NCI-H2029 (cell line): ENCODE measurements at regions not wholly inside any gene's neighbourhood (a gene's known extent, or its start where the extent isn't known, plus 50 kb on each side); places are given as distances from the start of the nearest gene placed in this dataset.
"Not testable (repeated sequence)": the region's sequence is repeated elsewhere in the genome, so short reads cannot be mapped to it uniquely, and the experiment has no call there.

ENCODE experiments used
- DNase-seq: peaks from one replicate; lab custom pipeline; 2025; lab: John Stamatoyannopoulos, UW

DNA sequence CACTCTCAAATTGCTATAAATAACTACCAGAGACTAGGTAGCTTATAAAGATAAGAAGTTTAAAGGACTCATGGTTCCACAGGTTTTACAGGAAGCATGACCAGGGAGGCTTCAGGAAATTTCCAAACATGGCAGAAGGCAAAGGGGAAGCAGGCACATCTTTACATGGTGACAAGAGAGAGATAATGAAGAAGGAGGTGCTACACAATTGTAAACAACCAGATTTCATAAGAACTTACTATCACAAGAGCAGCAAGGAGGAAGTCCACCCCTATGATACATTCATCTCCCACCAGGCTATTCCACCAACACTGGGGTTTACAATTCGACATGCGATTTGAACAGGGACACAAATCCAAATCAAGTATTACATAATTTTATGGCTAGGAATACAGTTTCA, 257.7 kb downstream of the BTG1 start:
- DNase-seq = no peak

GRCh38 chr12:91885851-91886731, 259.6 kb downstream of the BTG1 start:
- no peak for DNase-seq

DNA sequence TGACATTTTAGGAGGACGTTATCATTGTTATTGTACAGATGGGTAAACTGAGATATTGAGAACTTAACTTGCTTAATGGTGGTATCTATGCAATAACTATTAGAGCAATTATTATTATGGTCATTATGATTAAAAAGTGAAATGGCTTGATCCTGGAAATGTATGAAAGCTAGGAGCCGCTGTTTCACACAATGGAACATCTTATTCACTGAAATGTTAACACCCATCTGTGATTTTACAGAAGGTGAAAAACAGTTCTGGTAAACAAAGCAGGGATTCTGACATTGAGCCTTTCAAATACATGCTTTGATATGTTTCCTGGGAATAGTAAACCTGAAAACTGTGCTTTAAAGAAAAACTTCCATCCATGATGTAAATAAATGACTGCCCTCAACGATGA, 261.4 kb downstream of the BTG1 start:
- no peak for DNase-seq

GRCh38 chr12:91883811-91884210, 261.8 kb downstream of the BTG1 start:
- DNase-seq = no peak

GRCh38 chr12:91882910-91883309, 262.7 kb downstream of the BTG1 start:
- DNase-seq = no peak

DNA sequence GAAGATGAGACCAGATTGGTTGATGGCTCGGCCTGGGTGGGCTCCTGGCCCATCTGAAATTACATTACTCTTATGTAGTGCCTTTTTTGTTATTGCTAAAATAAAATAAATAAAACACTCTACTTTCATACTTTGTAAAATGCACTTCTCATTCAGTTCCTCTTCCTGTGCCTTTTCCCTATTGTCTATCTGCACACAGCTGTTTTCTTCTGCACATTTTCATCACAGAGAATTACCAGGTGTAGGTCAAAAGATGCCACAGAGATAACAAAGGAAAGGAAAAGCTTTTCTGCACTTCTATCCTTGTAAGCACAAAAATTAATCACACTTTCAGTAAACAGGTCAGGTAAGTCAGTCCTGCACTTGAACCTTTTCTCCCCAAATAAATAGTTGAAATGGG, 265.1 kb downstream of the BTG1 start:
- no peak for DNase-seq

- no peak for DNase-seq
Measured at GRCh38 chr12:91877456-91878235, 268.0 kb downstream of the BTG1 start.

DNA sequence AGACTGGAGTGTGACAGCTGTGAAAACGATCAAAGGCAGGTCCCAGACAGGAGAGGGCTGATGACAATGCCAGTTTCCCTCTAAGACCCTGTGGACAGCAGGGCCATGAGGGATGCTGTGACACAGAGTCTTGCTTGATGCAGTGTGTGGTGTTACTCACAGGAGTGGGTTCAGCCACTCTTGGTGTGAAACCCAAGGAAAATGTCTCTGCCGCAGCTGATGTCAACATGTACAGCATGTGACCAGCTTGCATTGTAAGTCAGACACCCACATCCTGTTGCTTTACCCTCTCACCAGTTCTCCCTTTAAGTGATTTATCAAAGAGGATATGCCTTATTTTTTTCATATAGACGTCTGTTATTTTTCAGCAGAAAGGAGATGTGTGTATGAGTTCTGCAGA, 268.6 kb downstream of the BTG1 start:
- peak; percentile 27 for DNase-seq

DNA sequence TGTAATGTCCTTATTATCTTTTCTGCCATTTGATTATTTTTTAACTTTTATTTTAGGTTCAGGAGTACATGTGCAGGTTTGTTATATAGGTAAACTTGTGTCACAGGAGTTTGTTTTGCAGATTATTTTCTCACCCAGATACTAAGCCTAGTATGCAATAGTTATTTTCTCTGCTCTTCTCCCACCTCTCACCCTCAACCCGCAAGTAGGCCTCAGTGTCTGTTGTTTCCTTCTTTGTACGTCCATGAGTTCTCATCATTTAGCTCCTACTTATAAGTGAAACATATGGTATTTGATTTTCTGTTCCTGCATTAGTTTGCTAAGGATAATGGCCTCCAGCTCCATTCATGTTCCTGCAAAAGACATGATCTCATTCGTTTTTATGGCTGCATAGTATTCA, 270.0 kb downstream of the BTG1 start:
- not testable (repeated sequence) for DNase-seq

GRCh38 chr12:91874086-91874865, 271.4 kb downstream of the BTG1 start:
- DNase-seq = no peak

DNA sequence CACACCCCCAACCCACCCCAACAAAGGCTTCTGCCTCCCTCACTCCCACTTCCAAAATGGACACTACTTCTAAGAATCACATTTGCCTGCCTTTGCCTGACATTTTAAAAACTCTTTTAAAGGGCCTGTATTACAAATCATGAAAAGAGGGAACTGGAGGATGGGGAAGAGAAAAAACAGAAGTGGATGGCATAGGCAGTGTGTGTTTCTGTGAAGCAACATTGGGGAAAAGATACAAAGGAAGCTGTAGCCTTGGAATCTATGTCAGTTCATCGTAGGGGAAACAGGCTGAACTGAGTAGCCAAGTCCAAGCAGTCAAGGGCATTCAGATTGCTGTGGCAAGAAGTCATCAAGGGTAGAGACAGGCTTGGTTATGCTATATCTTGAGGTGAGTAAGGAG, 273.9 kb downstream of the BTG1 start:
- no peak for DNase-seq

GRCh38 chr12:91870872-91871707, 274.6 kb downstream of the BTG1 start:
- peak; percentile 56 for DNase-seq

- DNase-seq = no peak
Measured at GRCh38 chr12:91868054-91868453, 277.6 kb downstream of the BTG1 start.

- peak; percentile 77 for DNase-seq
Measured at GRCh38 chr12:91866566-91866965, 279.1 kb downstream of the BTG1 start.

DNA sequence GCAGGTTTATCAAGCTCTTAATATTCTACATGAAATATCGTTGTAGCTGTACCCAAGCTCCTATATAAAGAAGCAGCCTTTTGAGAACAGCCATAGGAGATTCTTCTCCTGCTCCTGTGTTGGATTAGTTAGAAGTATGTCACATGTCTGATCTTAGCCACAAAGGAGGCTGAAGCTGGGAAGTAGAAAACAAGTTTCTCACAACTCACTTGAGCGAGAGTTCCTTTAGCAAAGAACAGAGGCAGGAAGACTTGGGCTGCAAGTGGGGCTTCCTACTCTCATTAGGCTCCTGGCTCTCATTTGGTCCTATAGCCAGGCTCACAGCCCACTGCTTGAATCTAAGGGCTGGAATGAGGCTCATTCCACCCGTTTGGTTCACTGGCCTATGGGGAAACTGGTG, 281.9 kb downstream of the BTG1 start:
- no peak for DNase-seq

GRCh38 chr12:91861554-91861953, 284.1 kb downstream of the BTG1 start:
- DNase-seq = no peak

DNA sequence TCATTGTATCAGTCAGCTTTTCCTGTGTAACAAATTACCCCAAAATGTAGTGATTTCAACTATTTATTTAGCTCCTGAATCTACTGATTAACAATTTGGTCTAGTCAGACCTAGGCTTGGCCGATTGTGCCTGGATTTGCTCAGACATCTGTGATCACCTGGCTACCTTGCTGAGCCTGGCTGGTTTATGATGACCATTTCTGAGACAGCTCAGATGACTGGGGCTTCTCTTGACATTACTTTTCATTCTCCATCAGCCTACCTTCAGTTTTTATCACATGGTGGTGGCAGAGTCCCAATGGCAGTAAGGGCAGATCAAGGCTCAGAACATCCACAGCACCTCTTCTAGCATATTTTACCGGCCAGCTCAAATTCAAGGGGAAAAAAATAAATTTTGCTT, 286.3 kb downstream of the BTG1 start:
- no peak for DNase-seq

DNA sequence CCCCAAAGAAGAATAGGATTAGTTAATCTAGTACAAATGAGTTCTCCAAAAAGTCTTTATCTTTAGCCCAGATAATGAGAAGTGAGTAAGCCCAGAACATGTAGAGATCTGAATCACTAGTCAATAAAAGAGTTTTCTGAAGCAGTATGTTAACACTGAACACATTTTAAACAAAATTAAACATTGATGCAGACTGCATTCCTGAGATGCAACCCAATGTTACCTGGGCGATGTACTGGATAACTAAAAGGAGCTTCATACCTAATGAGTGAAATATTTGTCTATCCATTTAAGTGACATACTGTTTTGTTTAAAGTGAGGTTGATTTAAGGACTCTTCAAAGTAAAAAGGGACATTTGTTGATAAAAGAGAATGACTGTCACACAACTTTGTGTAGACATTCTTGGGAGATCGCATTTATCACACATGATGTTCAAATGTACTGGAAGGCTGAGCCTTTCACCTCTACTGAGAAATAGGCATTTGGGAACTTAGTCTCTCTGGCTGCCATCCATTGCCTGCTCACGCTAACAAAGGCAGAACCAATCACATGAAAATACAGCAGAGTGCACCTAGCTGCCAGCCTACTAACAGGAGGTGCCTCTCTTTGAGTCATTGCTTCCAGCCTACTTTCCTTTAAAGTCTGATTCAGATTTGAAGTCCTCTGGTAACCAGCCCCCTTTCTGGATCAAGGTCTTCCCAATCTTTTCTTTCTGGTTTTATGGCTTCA, 287.7 kb downstream of the BTG1 start:
- no peak for DNase-seq

- no peak for DNase-seq
Measured at GRCh38 chr12:91854725-91855124, 290.9 kb downstream of the BTG1 start.

DNA sequence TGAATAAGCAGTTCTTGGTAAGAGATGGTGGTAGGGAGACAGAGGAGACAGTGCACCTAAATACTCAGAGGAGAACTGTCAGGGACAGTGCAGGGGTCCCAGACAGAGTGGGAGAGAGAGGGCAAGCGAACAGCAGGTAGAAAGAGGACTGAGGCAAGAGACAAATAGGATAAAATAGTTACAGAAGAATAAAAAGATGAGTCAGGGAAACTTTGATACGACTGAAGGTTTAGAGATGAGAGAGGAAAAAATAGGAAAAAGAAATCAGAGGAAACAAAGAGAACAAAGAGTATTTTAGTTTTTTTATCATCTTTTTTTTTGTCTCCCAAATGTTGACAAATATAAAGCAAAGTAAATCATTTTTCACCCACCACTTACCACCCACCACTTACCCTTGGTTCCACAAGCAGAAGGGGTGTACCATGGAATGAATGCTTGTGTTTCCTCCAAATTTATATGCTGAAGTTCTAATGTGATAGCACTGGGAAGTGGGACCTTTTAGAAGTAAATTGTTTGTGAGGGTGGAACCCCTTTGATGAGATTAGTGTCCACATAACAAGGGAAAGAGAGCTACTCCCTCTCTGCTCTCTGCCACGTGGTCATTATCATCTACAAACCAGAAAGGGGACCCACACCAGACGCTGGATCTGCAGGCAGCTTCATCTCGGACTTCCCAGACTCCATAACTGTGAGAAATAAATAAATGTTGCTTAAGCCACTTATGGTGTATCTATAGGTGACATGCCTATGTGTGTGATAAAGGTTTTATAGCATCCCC, 292.1 kb downstream of the BTG1 start:
- no peak for DNase-seq
